Vagina (tissue), 2 donors: ENCODE measurements at regions not wholly inside any gene's neighbourhood (a gene's known extent, or its start where the extent isn't known, plus 50 kb on each side); places are given as distances from the start of the nearest gene placed in this dataset.

ENCODE experiments used
- CTCF ChIP-seq, 3 experiments: fragments of 450-650 bp in 2 of 3; fragments of 200-600 bp in 1 of 3; sonication (generic) in 1 of 3; IDR thresholded peaks; one replicate each; pipeline ENCODE4 v1.5.1; 2017 to 2019; ENCODE audit warnings: antibody characterized with exemption in 3 of 3, mild to moderate bottlenecking in 2 of 3, moderate library complexity in 2 of 3
- POLR2AphosphoS5 ChIP-seq, 2 donors: sonication (generic); formaldehyde crosslinking; IDR thresholded peaks; one replicate each; pipeline ENCODE4 v1.9.0; 2017; ENCODE audit warnings: antibody characterized with exemption in 2 of 2, mild to moderate bottlenecking in 2 of 2, low read depth in 1 of 2; ENCODE audit not compliant: insufficient read depth in 1 of 2

- TF ChIP-seq CTCF (IDR thresholded peaks at IDR 0.05) = no peak
- TF ChIP-seq POLR2AphosphoS5 (IDR thresholded peaks at IDR 0.05; ENCODE audit: insufficient read depth in 1 of 2, low read depth in 1 of 2) = no peak
Measured at GRCh38 chr3:146843476-146843875, 238.3 kb upstream of the PLSCR5 start.
